NCI-H1930 (cell line): ENCODE measurements at regions not wholly inside any gene's neighbourhood (a gene's known extent, or its start where the extent isn't known, plus 50 kb on each side); places are given as distances from the start of the nearest gene placed in this dataset.
A peak's percentile ranks its signal among the peaks of the same experiment; 100 is the strongest.
"Not testable (repeated sequence)": the region's sequence is repeated elsewhere in the genome, so short reads cannot be mapped to it uniquely, and the experiment has no call there.

Experiments used
- DNase-seq, 2 experiments: peaks; one replicate each; lab custom pipeline; 2025; lab: John Stamatoyannopoulos, UW

DNA sequence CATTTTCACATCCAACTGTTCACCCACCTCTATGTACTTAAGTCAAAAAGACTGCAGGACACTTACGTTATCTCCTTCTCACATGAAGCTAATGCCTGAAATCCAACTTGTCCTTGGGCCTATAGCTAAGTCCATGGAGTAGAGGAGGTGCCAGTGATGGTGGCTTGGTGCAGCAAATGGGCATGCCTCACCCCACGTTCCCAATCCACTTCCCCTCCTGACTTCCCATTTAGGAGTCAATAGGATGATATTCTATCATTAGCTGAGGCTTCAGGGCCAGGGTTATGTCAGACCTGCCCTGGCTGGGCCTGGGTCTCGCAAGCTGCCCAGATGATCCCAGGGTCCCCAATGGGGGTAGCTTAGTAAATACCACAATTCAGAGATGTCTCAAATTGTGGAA, 410.4 kb downstream of the MAFB start:
- no peak for DNase-seq

DNA sequence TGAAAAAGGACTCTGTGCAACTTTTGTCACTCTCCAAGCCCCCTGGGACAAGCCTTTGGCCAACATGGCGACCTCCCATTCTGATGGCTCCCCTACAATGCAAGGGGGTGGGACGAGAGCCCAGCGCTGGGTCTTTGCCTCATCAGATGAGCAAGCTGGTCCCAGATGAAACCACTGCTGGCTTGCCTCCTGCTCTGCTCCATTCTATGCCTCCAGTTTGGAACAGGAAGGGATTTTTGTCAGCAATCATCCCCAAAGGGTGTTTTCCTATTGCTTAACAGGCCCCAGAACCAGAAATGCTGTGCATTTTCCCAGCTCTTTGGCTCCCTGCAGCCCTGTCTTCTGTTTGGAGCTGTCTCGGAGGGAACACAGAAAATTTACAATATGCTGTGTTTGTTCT, 412.7 kb downstream of the MAFB start:
- no peak for DNase-seq

DNA sequence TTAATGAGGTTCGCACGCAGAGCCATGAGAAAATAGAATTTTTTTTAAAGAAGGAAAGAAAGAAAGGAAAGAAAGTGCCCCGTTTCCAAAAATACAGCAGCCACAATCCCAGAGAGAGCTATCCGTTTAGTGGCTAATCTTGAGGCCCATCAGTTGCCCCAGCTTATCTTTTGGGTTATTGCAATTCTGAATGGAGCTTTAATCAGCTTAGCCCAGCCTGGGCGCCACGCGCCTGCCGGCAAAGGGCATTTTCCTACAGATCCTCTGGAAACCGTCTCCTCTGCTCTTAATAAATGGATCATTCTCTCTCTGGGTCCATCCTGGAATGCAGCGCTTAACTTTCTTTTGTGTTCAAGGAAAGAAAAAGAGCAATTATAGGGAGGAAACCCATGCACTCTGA, 413.3 kb downstream of the MAFB start:
- DNase-seq: no peak

- no peak for DNase-seq
Measured at GRCh38 chr20:40274912-40275533, 414.0 kb downstream of the MAFB start.

DNA sequence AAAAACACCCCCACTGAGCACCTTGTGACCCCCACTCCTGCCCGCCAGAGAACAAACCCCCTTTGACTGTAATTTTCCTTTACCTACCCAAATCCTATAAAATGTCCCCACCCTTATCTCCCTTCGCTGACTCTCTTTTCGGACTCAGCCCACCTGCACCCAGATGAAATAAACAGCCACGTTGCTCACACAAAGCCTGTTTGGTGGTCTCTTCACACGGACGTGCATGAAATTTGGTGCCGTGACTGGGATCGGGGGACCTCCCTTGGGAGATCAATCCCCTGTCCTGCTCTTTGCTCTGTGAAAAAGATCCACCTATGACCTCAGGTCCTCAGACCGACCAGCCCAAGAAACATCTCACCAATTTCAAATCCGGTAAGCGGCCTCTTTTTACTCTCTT, 419.8 kb downstream of the MAFB start:
- DNase-seq: not testable (repeated sequence)

DNA sequence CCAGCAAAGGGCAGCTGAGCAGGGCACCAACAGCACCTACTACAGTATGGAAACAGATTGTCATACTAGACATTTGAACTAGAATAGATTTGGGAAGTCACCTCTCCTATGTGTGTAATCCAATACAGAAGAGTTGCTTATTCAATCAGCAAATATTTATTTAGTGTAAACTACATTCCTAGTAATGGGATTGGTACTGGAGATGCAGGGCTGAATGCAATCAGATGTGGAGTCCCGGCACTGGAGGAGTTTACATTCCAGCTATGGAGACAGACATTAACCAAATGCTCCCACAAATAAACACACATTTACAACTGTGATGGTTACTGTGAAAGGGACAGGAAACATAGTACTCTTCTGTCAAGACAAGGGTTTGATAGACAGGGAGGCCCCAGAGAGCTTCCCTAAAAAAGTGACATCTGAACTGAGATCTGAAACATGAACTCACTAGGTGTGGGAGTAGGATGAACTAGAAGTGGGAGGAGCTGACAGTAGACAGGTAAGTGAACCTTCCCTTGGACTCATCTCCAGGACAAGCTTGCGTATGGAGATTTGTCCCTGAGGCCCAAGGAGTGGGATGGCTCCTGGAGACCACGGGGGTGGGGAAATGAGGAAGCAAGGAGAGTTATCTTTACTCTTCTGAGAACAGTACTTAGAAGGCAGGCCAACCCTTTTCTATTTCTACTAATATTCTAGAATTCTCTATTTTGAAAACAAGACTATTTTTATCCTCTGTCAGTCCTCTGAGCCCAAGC, 420.5 kb downstream of the MAFB start:
- DNase-seq: no peak

DNA sequence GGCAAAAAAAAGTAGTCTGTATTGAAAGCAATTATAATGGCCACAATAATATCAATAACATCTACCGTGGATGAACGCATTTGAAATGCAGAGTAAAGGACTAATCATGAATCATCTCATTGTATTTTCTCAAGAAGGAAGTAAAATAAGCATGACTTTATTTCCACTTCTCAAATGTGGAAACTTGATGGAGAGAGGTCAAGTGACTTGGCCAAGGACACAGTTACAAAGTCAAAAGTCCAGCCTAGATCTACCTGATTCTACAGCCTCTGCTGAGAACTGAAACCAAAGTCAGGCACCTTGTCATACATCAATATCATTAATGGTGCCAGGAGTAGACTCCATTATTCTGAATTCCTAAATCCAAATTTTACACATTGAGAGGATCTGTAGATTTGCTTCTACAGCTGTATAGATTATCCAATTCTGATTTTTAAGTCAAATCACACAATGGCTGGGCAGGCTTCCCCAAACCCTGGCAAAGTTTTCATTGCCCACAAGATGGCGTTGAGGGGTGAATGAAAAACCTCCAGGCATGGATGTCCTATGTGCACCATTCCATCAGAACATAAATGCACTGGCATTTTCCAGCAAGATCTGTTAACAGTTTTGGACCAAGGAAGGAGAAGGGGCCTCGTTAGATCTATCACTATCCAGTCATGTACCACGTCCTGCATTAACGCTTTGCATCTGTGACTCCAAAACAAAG, 423.1 kb downstream of the MAFB start:
- DNase-seq: no peak

- no peak for DNase-seq
Measured at GRCh38 chr20:40262219-40262618, 426.8 kb downstream of the MAFB start.

GRCh38 chr20:40258931-40259330, 430.1 kb downstream of the MAFB start:
- no peak for DNase-seq

GRCh38 chr20:40257763-40258162, 431.3 kb downstream of the MAFB start:
- no peak for DNase-seq

- DNase-seq: no peak
Measured at GRCh38 chr20:40255365-40255764, 433.7 kb downstream of the MAFB start.

DNA sequence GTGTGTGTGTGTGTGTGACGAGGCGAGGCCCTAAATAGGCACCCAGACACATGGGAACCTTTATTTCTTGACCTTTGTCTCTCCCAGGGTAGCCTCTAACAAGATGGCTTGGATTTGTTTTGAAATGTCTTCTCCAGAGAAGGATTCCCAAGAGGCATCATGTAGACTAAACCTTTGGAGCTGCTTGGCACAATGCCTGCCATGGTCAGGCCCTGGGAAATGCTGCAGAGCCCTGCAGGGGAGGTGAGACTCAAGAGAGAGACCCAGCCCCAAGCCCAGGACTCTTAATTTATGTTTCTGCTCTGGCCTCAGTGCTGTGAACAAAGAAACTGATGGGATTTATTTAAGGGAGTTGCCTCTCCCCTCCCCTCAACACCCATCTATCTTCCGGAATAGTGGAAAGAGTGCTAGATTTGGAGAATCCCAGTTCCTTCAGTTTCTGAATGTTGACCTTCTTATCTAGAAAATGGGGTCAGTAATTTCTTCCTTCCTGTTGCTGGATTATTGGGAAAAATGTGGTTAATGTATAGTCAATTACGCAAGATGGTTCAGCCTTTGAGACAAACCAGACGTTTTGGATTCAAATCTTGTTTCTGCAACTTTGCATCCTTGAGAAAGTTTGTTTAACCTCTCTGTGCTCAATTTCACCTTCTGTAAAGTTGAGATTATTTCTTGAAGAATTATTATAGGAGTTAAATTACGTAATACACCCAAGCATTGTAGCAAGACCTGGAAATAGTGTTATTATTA, 434.8 kb downstream of the MAFB start:
- no peak for DNase-seq

GRCh38 chr20:40251284-40251932, 437.6 kb downstream of the MAFB start:
- peak in 1 of 2 experiments; percentile 17 for DNase-seq

DNA sequence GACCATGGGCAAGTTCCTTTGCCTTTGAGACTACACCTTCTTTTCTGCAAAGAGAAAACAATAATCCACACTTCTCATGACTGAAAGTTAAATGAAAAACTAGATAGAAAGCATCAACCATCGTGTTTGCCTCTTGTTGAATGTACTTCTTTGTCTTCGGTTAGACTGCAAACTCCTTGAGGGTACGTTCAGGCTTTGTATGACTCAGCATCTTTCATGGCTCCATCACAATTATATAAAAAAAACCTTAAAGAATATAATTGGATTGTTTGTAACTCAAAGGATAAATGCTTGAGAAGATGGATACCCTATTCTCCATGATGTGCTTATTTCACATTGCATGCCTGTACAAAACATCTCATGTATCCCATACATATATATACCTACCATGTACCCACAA, 439.2 kb downstream of the MAFB start:
- no peak for DNase-seq

DNA sequence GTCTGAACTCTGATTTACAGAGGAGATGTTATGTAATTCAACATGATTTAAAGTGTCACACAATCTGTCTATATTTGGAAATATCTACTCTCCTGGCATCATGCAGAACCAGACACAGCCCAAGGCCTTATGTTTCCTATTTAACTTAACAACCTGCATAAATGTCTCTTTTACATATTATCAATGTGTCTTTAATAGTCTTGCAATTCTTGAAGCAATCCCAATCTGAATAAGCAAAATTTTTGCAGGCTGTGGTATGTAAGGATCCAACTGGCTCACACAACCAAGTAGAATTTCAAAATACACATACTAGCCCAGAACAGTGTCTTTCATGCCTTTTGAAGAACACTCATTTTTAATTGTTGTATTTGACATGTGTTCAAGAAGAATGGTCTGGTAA, 443.2 kb downstream of the MAFB start:
- no peak for DNase-seq

DNA sequence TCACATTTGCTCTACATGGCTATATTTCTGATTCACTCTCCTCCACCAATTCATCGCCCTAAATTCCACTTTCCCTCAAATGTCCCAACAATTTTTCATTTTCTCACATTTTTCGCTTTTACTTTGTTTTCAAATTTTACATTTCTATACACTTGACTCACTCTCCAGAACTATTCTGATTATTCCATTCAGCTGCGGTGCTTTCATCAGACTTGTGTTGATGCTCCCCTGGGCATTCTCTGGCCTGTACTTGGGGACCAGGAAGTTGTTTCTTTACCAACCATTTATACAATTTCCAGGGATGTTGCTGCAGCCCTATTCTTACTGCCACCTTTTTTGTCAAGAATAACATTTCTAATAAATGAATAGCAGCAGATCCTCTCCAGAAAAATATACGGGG, 444.8 kb downstream of the MAFB start:
- no peak for DNase-seq

- no peak for DNase-seq
Measured at GRCh38 chr20:40241596-40242343, 447.3 kb downstream of the MAFB start.

GRCh38 chr20:40238511-40238910, 450.5 kb downstream of the MAFB start:
- no peak for DNase-seq

GRCh38 chr20:40234593-40234992, 454.4 kb downstream of the MAFB start:
- DNase-seq: no peak

- DNase-seq: no peak
Measured at GRCh38 chr20:40233406-40233805, 455.6 kb downstream of the MAFB start.

DNA sequence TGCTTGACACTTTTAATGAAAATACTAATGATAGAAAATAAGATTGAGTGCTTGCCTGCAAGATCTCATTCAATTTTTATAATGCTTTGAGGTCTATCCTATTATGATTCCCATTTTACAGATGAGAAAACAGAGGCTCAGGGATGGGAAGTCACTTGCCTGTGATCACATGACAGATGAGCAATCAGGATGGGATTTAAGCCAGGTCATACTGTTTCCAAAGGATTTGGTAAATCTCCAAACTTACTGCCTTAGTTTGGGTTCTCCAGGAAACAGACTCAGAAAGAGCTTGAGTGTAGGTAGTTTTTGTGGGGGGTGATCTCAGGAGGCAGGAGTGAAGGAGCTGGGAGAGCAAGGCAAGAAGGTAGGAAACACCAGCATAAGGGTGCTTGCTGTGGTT, 456.3 kb downstream of the MAFB start:
- no peak for DNase-seq
